ENCODE measurements at regions not wholly inside any gene's neighbourhood (a gene's known extent, or its start where the extent isn't known, plus 50 kb on each side); places are given as distances from the start of the nearest gene placed in this dataset.

- DNase-seq (ENCODE audit: low read depth): no peak
These were observed 56.9 kb downstream of the RDH14 start for GRCh38 chr2:18503376-18504228.

GRCh38 chr2:18502142-18502541 lies 58.3 kb downstream of the RDH14 start:
- no peak for DNase-seq (ENCODE audit: low read depth)

GRCh38 chr2:18501729-18502128 lies 58.7 kb downstream of the RDH14 start:
- no peak for DNase-seq (ENCODE audit: low read depth)

GRCh38 chr2:18501156-18501555 lies 59.3 kb downstream of the RDH14 start:
- DNase-seq (ENCODE audit: low read depth): no peak

- DNase-seq (ENCODE audit: low read depth): peak; percentile 96
These were observed 60.1 kb downstream of the RDH14 start for GRCh38 chr2:18500333-18500732.

- DNase-seq (ENCODE audit: low read depth): peak; percentile 69
These were observed 61.9 kb downstream of the RDH14 start for GRCh38 chr2:18498531-18498930.

GRCh38 chr2:18496516-18496915 lies 63.9 kb downstream of the RDH14 start:
- no peak for DNase-seq (ENCODE audit: low read depth)

- DNase-seq (ENCODE audit: low read depth): no peak
These were observed 65.4 kb downstream of the RDH14 start for GRCh38 chr2:18495058-18495457.

GRCh38 chr2:18492721-18493120 lies 67.7 kb downstream of the RDH14 start:
- DNase-seq (ENCODE audit: low read depth): no peak

GRCh38 chr2:18491577-18491976 lies 68.9 kb downstream of the RDH14 start:
- no peak for DNase-seq (ENCODE audit: low read depth)

- peak; percentile 26 for DNase-seq (ENCODE audit: low read depth)
These were observed 69.6 kb downstream of the RDH14 start for GRCh38 chr2:18490901-18491300.

- DNase-seq (ENCODE audit: low read depth): no peak
These were observed 73.1 kb downstream of the RDH14 start for GRCh38 chr2:18487106-18487913.

- no peak for DNase-seq (ENCODE audit: low read depth)
These were observed 75.8 kb downstream of the RDH14 start for GRCh38 chr2:18484625-18485024.

GRCh38 chr2:18483896-18484295 lies 76.6 kb downstream of the RDH14 start:
- peak; percentile 26 for DNase-seq (ENCODE audit: low read depth)

GRCh38 chr2:18482666-18483065 lies 77.8 kb downstream of the RDH14 start:
- peak; percentile 24 for DNase-seq (ENCODE audit: low read depth)

- no peak for DNase-seq (ENCODE audit: low read depth)
These were observed 80.5 kb downstream of the RDH14 start for GRCh38 chr2:18479947-18480369.

- no peak for DNase-seq (ENCODE audit: low read depth)
These were observed 83.2 kb downstream of the RDH14 start for GRCh38 chr2:18477293-18477692.

- DNase-seq (ENCODE audit: low read depth): no peak
These were observed 84.0 kb downstream of the RDH14 start for GRCh38 chr2:18476484-18476883.

GRCh38 chr2:18475884-18476283 lies 84.6 kb downstream of the RDH14 start:
- no peak for DNase-seq (ENCODE audit: low read depth)

GRCh38 chr2:18474700-18475099 lies 85.8 kb downstream of the RDH14 start:
- DNase-seq (ENCODE audit: low read depth): no peak

GRCh38 chr2:18473241-18474181 lies 86.9 kb downstream of the RDH14 start:
- peak; percentile 93 for DNase-seq (ENCODE audit: low read depth)

- no peak for DNase-seq (ENCODE audit: low read depth)
These were observed 92.6 kb downstream of the RDH14 start for GRCh38 chr2:18467749-18468360.

All from iris pigment epithelial cell (primary cell).